ENCODE measurements at regions not wholly inside any gene's neighbourhood (a gene's known extent, or its start where the extent isn't known, plus 50 kb on each side); places are given as distances from the start of the nearest gene placed in this dataset.

GRCh38 chr3:110851736-110852135 is 219.9 kb upstream of the NECTIN3 start:
- no peaks in the 10 kb centered on the region for H3K9me3 ChIP-seq (ENCODE audit: low read depth, low read length, poor library complexity, severe bottlenecking)
- no TSS peak for BruUV-seq (replicated peaks)
- H3K27ac ChIP-seq (ENCODE audit: low read depth, low read length, poor library complexity, severe bottlenecking), result no peak overlapping the region
- no peaks in the 10 kb centered on the region for H3K4me1 ChIP-seq (ENCODE audit: insufficient read depth, low read length, poor library complexity, severe bottlenecking)
- POLR2A ChIA-PET (ENCODE audit: low non-redundant PET), result no interaction called here
- TF ChIP-seq CTCF (conservative IDR thresholded peaks at IDR 0.05; ENCODE audit: low read depth, low read length), result no peak
- no peak for TF ChIP-seq EZH2 (IDR thresholded peaks at IDR 0.05; ENCODE audit: borderline replicate concordance, low read depth, low read length, poor library complexity, severe bottlenecking)
- no peak overlapping the region for H3K4me3 ChIP-seq (ENCODE audit: low read depth, low read length, poor library complexity, severe bottlenecking)
- no peaks in the 10 kb centered on the region for H3K27me3 ChIP-seq (replicated peaks; ENCODE audit: insufficient read depth, low read depth, low read length, poor library complexity)
- no peak for DNase-seq (ENCODE audit: low spot score)
- no peaks in the 10 kb centered on the region for H3K36me3 ChIP-seq (ENCODE audit: insufficient read depth, low read length, poor library complexity, severe bottlenecking)
- CTCF ChIA-PET, result no interaction called here
- intact Hi-C loops (cut with micrococcal nuclease; ENCODE audit: unreplicated experiment), result no loop called here

GRCh38 chr3:110855207-110855606 is 216.4 kb upstream of the NECTIN3 start:
- intact Hi-C loops (cut with micrococcal nuclease; ENCODE audit: unreplicated experiment), result no loop called here
- BruUV-seq (replicated peaks), result no TSS peak
- DNase-seq (ENCODE audit: low spot score), result no peak
- no peaks in the 10 kb centered on the region for H3K4me1 ChIP-seq (ENCODE audit: insufficient read depth, low read length, poor library complexity, severe bottlenecking)
- H3K27me3 ChIP-seq (replicated peaks; ENCODE audit: insufficient read depth, low read depth, low read length, poor library complexity), result no peaks in the 10 kb centered on the region
- TF ChIP-seq CTCF (conservative IDR thresholded peaks at IDR 0.05; ENCODE audit: low read depth, low read length) (no peak), EZH2 (IDR thresholded peaks at IDR 0.05; ENCODE audit: borderline replicate concordance, low read depth, low read length, poor library complexity, severe bottlenecking) (no peak)
- POLR2A ChIA-PET (ENCODE audit: low non-redundant PET), result no interaction called here
- no peak overlapping the region for H3K4me3 ChIP-seq (ENCODE audit: low read depth, low read length, poor library complexity, severe bottlenecking)
- H3K9me3 ChIP-seq (ENCODE audit: low read depth, low read length, poor library complexity, severe bottlenecking), result no peaks in the 10 kb centered on the region
- no peak overlapping the region for H3K27ac ChIP-seq (ENCODE audit: low read depth, low read length, poor library complexity, severe bottlenecking)
- CTCF ChIA-PET, result no interaction called here
- no peaks in the 10 kb centered on the region for H3K36me3 ChIP-seq (ENCODE audit: insufficient read depth, low read length, poor library complexity, severe bottlenecking)

- CTCF ChIA-PET, result no interaction called here
- intact Hi-C loops (cut with micrococcal nuclease; ENCODE audit: unreplicated experiment), result no loop called here
- Histone ChIP-seq H3K4me1 (ENCODE audit: insufficient read depth, low read length, poor library complexity, severe bottlenecking) (no peaks in the 10 kb centered on the region), H3K9me3 (ENCODE audit: low read depth, low read length, poor library complexity, severe bottlenecking) (no peaks in the 10 kb centered on the region), H3K27me3 (replicated peaks; ENCODE audit: insufficient read depth, low read depth, low read length, poor library complexity) (no peaks in the 10 kb centered on the region), H3K4me3 (ENCODE audit: low read depth, low read length, poor library complexity, severe bottlenecking) (no peak overlapping the region), H3K36me3 (ENCODE audit: insufficient read depth, low read length, poor library complexity, severe bottlenecking) (no peaks in the 10 kb centered on the region), H3K27ac (ENCODE audit: low read depth, low read length, poor library complexity, severe bottlenecking) (no peak overlapping the region)
- DNase-seq (ENCODE audit: low spot score), result no peak
- no TSS peak for BruUV-seq (replicated peaks)
- POLR2A ChIA-PET (ENCODE audit: low non-redundant PET), result no interaction called here
- TF ChIP-seq EZH2 (IDR thresholded peaks at IDR 0.05; ENCODE audit: borderline replicate concordance, low read depth, low read length, poor library complexity, severe bottlenecking), result no peak
- no peak for TF ChIP-seq CTCF (conservative IDR thresholded peaks at IDR 0.05; ENCODE audit: low read depth, low read length)
Measured at GRCh38 chr3:110856916-110857315, 214.7 kb upstream of the NECTIN3 start.

Measured in A673 (cell line).